GM08714 (cell line): ENCODE measurements at regions not wholly inside any gene's neighbourhood (a gene's known extent, or its start where the extent isn't known, plus 50 kb on each side); places are given as distances from the start of the nearest gene placed in this dataset.

ENCODE experiments used
- H3K4me3 ChIP-seq: fragments of 200-500 bp; sonication (Bioruptor generic); 2 replicates; pipeline ENCODE4 v1.5.1; 2014; ENCODE audit warnings: mild to moderate bottlenecking, low read length, inconsistent platforms
- ZNF274 ChIP-seq: IDR thresholded peaks from 2 replicates; pipeline ENCODE4 v1.6.1; 2012; ENCODE audit warnings: mild to moderate bottlenecking, low read depth, low read length

GRCh38 chr1:187617776-187618175 lies 789.0 kb downstream of the PLA2G4A start:
- TF ChIP-seq ZNF274 = no peak
- H3K4me3 ChIP-seq = no peak overlapping the region

GRCh38 chr1:187619175-187619574 lies 790.4 kb downstream of the PLA2G4A start:
- no peak for TF ChIP-seq ZNF274
- no peak overlapping the region for H3K4me3 ChIP-seq

DNA sequence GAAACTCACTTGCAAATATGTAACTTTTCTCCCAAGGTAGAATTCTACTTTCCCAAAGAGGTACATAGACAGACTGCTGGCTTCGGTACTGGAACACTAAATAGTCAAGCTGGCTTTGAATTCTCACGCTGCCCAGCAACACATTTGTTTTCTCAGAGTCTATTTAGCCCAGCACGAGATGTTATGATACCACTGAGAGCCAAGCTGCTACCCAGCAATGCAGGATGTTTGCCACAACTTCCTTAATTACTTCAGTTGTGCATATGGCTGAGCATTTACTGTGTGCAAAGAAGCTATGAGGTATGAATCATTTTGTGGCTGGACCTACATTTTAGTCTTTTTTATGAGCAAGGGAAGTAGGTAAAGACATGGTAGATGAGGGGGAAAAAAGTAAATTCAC lies 793.2 kb downstream of the PLA2G4A start:
- no peak for TF ChIP-seq ZNF274

GRCh38 chr1:187622545-187622944 lies 793.8 kb downstream of the PLA2G4A start:
- no peak overlapping the region for H3K4me3 ChIP-seq
- no peak for TF ChIP-seq ZNF274

More for the DNA sequence above, 793.2 kb downstream of the PLA2G4A start:
- no peak overlapping the region for H3K4me3 ChIP-seq

DNA sequence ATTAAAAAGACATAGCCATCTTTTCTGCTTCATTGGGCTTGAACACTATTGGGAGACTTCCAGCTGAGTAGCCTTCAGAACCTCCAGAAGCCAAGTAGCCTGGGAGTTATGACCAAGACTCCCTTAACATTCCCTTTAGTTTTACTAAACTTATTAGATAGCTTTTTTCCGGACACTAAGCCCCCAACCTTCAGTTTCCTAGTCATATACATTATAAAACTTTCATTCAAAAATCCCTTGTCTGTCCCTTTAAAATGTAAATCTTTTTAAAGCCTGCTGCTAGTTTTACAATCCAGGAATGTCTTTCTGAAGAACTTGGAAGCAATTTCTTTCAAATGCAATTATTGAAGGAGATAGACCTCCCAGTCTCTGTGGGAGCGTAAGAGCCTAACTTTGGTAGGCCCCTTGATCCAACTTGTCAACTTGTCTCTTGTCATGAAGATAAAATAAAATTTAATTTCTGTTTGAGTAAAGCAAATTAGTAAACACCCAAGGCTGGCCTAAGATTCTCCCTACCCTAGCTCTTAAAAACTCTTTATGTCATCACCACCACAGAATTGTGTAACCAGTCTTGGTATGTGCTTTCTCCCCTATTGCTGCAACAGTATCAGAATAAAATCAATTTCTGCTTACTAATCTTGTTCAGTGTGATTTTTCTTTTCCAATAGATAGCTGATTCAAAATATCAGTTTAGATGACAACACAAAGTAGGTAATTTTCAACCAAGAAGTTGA lies 796.2 kb downstream of the PLA2G4A start:
- no peak overlapping the region for H3K4me3 ChIP-seq
- no peak for TF ChIP-seq ZNF274

DNA sequence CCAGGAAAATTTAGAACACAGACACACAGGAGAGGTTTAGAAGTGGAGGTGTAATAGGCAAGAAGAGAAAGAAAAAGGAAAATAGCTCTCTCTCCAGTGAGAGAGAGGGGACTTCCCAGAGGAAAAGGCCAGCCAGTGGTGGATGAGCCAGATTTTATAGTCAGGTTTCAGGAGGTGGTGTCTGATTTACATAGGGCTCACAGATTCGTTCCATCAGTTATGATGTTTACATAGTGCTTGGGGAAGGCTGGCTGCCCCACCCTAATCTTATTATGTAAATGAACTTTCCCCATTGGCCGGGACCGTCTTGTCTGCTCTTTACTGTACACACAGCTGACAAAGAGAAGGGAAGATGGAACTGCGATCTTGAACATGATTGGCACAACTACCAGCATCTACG lies 797.3 kb downstream of the PLA2G4A start:
- TF ChIP-seq ZNF274 = no peak
- no peak overlapping the region for H3K4me3 ChIP-seq

DNA sequence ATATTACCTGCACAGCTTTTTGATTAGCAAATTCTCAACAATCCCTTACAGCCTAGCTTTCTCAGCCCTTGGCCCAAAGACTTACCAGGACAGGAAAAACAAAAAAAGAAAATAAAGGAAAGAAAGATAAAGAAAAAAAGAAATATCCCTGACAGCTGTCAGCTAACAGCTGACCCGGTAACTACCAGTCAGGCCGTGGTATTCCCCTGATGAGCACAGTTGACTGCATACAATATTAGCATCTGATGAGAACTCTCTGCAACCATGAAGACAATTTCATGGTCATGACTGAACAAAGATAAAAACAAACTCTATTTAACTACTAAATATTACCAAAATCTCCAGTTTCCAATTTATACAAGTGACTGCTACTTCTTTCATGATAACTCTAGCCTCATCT lies 798.8 kb downstream of the PLA2G4A start:
- H3K4me3 ChIP-seq = no peak overlapping the region

GRCh38 chr1:187629075-187629474 lies 800.3 kb downstream of the PLA2G4A start:
- no peak overlapping the region for H3K4me3 ChIP-seq
- no peak for TF ChIP-seq ZNF274

More for the DNA sequence above, 798.8 kb downstream of the PLA2G4A start:
- TF ChIP-seq ZNF274 = no peak

DNA sequence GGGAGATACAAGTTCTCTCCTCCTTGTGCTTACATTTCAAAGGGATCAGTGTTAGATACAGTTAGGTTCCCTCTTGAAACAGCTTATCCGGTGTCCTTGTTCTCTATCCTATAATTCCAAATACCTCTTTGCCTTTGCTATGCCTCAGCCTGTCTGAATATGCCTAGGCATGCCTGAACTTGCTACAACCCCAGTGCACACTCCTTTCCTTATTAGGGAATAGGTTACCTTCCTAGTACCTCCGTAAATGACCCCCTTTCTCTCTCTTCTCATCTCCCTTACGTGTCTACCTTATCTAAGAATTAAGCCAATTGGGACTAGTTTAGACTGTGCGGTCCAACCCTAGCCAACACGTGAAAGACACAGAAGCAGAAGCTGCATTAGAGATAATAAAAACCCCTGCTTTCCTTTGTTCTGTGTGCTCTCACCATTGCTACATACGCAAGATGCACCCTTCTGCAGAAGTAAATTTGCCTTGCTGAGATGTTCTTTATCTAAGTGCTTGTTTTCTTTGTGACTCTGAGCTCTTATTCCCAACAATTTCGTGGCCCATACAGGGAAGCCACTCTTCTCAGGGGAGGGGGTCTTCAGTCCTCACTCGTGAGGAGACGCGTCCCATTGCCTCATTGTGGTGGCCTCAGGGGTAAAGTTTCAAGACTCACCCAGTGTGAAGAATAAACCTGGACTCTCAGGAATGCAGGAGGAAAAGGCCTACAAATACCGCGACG lies 802.1 kb downstream of the PLA2G4A start:
- no peak overlapping the region for H3K4me3 ChIP-seq
- no peak for TF ChIP-seq ZNF274

DNA sequence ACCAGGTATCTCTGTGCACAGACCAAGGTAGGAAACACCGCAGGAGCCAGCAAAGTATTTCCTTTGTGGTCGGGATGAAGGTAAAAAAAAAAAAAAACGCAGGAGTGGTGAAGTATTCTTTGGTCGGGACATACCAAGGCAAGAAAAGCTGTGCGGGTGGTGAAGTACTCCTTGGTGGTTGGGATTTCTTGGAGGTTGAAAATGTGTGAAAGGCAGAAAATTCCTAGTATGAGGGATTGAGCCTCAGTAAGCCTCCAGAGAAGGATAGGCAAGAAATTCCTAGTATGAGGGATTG lies 802.6 kb downstream of the PLA2G4A start:
- no peak for TF ChIP-seq ZNF274
- no peak overlapping the region for H3K4me3 ChIP-seq

DNA sequence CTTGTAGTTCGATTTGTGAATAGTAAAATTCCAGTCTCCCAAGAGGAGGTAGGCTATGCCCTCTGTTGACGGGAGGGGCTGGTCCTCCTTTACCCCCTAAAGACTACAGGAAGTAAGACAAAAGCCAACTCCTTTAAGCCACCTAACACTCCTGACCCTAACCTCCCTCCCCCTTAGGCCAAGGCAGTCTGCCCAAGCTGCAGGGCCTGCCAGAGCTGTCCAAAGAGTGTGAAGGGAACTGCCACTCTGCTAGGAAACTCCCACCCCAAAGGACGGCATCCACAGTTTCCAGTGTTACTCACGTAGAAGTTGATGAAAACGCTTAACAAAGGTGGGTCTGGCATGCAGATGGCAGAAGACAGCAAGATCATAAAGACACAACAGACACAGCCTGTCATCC lies 803.2 kb downstream of the PLA2G4A start:
- no peak for TF ChIP-seq ZNF274
- no peak overlapping the region for H3K4me3 ChIP-seq

DNA sequence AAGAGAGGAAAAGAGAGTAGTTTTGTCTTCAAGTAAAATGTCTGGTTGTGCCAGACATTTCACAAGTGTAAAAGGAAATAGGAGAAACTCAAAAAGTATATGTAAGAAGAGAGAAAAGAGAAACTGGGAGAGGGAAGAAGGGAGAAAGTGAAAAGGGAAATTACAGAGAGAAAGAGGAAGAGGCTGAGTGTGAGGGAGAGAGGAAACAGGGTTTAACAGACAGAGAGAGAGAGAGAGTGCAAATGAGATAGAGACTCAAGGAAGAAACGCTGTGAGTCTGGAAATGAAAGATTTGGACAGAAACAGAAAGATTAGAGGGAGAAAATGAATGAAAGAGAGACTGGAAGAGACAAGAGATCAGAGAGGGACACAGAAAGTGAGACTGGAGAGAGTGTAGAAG lies 806.2 kb downstream of the PLA2G4A start:
- no peak overlapping the region for H3K4me3 ChIP-seq
- no peak for TF ChIP-seq ZNF274

DNA sequence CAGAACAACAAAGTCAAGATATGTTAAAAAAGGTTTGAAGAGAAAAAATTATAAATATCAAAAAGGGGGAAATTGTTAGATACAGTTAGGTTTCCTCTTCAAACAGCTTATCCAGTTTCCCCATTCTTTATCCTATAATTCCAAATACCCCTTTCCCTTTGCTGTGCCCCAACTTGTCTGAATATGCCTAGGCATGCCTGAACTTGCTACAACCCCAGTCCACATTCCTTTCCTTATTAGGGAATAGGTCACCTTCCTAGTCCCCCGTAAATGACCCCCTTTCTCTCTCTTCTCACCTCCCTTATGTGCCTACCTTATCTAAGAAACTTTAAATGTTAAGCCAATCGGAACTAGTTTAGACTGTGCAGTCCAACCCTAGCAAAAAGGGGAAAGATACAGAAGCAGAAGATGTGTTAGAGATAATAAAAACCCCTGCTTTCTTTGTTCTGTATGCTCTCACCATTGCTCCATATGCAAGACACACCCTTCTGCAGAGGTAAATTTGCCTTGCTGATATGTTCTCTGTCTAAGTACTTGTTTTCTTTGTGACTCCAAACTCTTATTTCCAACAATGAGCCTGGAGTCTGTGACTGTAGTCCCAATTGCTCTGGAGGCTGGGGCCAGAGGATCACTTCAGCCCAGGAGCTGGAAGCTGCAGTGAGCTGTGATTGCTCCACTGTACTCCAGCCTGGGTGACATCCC lies 810.1 kb downstream of the PLA2G4A start:
- no peak overlapping the region for H3K4me3 ChIP-seq
- no peak for TF ChIP-seq ZNF274

GRCh38 chr1:187641015-187641414 lies 812.3 kb downstream of the PLA2G4A start:
- TF ChIP-seq ZNF274 = no peak
- no peak overlapping the region for H3K4me3 ChIP-seq

- H3K4me3 ChIP-seq = no peak overlapping the region
- no peak for TF ChIP-seq ZNF274
Observed at GRCh38 chr1:187641463-187641862, 812.7 kb downstream of the PLA2G4A start.
